GM18508 (cell line): ENCODE measurements at regions not wholly inside any gene's neighbourhood (a gene's known extent, or its start where the extent isn't known, plus 50 kb on each side); places are given as distances from the start of the nearest gene placed in this dataset.
"Not testable (repeated sequence)": the region's sequence is repeated elsewhere in the genome, so short reads cannot be mapped to it uniquely, and the experiment has no call there.

Experiments used
- ATAC-seq: cut with Tn5 transposase; IDR thresholded peaks from one replicate; pipeline ENCODE4 v1.9.1; 2021; ENCODE audit warnings: moderate number of reproducible peaks; ENCODE audit not compliant: insufficient read depth, unreplicated experiment

- not testable (repeated sequence) for ATAC-seq
These were observed 53.1 kb upstream of the TMEM252 start for GRCh38 chr9:68593760-68594159.

- ATAC-seq, result no peak
These were observed 55.2 kb upstream of the TMEM252 start for GRCh38 chr9:68595868-68596267.

- no peak for ATAC-seq
These were observed 56.8 kb upstream of the TMEM252 start for GRCh38 chr9:68597362-68597997.

- ATAC-seq, result no peak
These were observed 59.1 kb upstream of the TMEM252 start for GRCh38 chr9:68599826-68600225.

GRCh38 chr9:68601081-68601480 is 60.4 kb upstream of the TMEM252 start:
- no peak for ATAC-seq

- ATAC-seq, result no peak
These were observed 62.7 kb upstream of the TMEM252 start for GRCh38 chr9:68603371-68603770.

GRCh38 chr9:68608763-68609162 is 68.1 kb upstream of the TMEM252 start:
- ATAC-seq, result no peak

- ATAC-seq, result no peak
These were observed 69.3 kb upstream of the TMEM252 start for GRCh38 chr9:68609901-68610415.

- ATAC-seq, result no peak
These were observed 73.4 kb upstream of the TMEM252 start for GRCh38 chr9:68614121-68614520.

- ATAC-seq, result not testable (repeated sequence)
These were observed 76.3 kb upstream of the TMEM252 start for GRCh38 chr9:68617011-68617410.

GRCh38 chr9:68619072-68619471 is 78.4 kb upstream of the TMEM252 start:
- ATAC-seq, result no peak

- ATAC-seq, result no peak
These were observed 79.0 kb upstream of the TMEM252 start for GRCh38 chr9:68619636-68620035.

GRCh38 chr9:68625559-68625958 is 79.5 kb upstream of the PIP5K1B start:
- ATAC-seq, result no peak

- no peak for ATAC-seq
These were observed 78.5 kb upstream of the PIP5K1B start for GRCh38 chr9:68626526-68626925.

- no peak for ATAC-seq
These were observed 77.9 kb upstream of the PIP5K1B start for GRCh38 chr9:68627104-68627503.

- ATAC-seq, result no peak
These were observed 77.4 kb upstream of the PIP5K1B start for GRCh38 chr9:68627594-68627993.

GRCh38 chr9:68629042-68629441 is 76.0 kb upstream of the PIP5K1B start:
- no peak for ATAC-seq

GRCh38 chr9:68631811-68632210 is 73.2 kb upstream of the PIP5K1B start:
- ATAC-seq, result no peak

- no peak for ATAC-seq
These were observed 68.0 kb upstream of the PIP5K1B start for GRCh38 chr9:68637020-68637419.

- ATAC-seq, result not testable (repeated sequence)
These were observed 65.8 kb upstream of the PIP5K1B start for GRCh38 chr9:68639261-68639660.

GRCh38 chr9:68640421-68641089 is 64.5 kb upstream of the PIP5K1B start:
- peak; percentile 26 for ATAC-seq
